ENCODE measurements at regions not wholly inside any gene's neighbourhood (a gene's known extent, or its start where the extent isn't known, plus 50 kb on each side); places are given as distances from the start of the nearest gene placed in this dataset.

GRCh38 chr5:147176422-147176821 lies 58.4 kb upstream of the STK32A start:
- Histone ChIP-seq H3F3A (ENCODE audit: low read depth) (no peaks in the 10 kb centered on the region), H3K27ac (no peak overlapping the region), H4K20me1 (ENCODE audit: low read depth) (no peaks in the 10 kb centered on the region), H3K4me3 (no peak overlapping the region), H3K9ac (no peak overlapping the region), H3K36me3 (no peaks in the 10 kb centered on the region), H3K4me1 (peaks cover 7% of the 10 kb centered on the region), H3K4me2 (no peak overlapping the region), H3K9me3 (ENCODE audit: low read depth) (no peaks in the 10 kb centered on the region), H3K27me3 (no peaks in the 10 kb centered on the region), H3K79me2 (ENCODE audit: low read depth) (no peaks in the 10 kb centered on the region), H2AFZ (replicated peaks) (no peak overlapping the region)
- Mint-ChIP-seq H3K4me1 (peaks cover 25% of the 10 kb centered on the region), H3K27me3 (ENCODE audit: insufficient read depth, low read depth) (no peaks in the 10 kb centered on the region), H3K27ac (no peak overlapping the region), H3K4me3 (no peak overlapping the region), H3K36me3 (no peaks in the 10 kb centered on the region), H3K9me3 (no peaks in the 10 kb centered on the region)
- DNase-seq (ENCODE audit: low spot score) = no peak
- TF ChIP-seq, protein P1, sequence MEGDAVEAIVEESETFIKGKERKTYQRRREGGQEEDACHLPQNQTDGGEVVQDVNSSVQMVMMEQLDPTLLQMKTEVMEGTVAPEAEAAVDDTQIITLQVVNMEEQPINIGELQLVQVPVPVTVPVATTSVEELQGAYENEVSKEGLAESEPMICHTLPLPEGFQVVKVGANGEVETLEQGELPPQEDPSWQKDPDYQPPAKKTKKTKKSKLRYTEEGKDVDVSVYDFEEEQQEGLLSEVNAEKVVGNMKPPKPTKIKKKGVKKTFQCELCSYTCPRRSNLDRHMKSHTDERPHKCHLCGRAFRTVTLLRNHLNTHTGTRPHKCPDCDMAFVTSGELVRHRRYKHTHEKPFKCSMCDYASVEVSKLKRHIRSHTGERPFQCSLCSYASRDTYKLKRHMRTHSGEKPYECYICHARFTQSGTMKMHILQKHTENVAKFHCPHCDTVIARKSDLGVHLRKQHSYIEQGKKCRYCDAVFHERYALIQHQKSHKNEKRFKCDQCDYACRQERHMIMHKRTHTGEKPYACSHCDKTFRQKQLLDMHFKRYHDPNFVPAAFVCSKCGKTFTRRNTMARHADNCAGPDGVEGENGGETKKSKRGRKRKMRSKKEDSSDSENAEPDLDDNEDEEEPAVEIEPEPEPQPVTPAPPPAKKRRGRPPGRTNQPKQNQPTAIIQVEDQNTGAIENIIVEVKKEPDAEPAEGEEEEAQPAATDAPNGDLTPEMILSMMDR (IDR thresholded peaks at IDR 0.05) = no peak
- TF ChIP-seq EZH2phosphoT487 (IDR thresholded peaks at IDR 0.05) = no peak
- no peak for TF ChIP-seq EZH2 (IDR thresholded peaks at IDR 0.05)

DNA sequence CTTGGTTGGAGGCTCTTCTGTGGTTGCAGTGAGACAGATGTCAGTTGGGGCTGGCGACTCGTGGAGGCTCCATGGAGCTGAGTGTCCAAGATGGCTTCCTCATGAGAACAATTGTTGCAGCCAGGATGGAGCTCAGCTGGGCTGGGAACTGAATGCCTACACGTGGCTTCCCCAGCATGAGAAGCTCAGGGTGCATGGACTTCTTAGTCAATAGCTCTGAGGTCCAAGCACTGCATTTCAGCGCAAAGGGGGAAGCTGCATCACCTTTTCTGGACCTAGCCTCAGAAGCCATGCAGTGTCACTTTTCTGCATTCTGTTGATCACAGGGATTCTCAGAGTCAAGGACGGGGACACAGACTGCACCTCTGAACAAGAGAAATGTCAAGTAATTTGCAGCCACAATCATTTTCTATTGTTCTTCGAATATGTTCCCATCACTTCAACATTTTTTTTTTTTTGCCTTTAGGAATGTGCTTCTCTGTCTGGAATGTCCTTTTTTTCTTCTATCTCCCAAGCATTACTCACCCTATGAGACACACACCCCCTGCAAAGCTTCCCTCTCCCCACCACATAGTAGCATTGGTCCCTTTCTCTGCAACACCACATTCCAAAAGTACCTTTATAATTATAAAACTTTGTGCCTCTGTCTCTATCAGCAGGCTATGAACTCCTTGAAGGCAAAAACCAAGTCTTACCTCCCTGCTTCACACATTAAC lies 57.5 kb upstream of the STK32A start:
- Mint-ChIP-seq H3K4me1 (peaks cover 25% of the 10 kb centered on the region), H3K4me3 (no peak overlapping the region), H3K27ac (peak overlapping the region; percentile 28), H3K27me3 (ENCODE audit: insufficient read depth, low read depth) (no peaks in the 10 kb centered on the region), H3K36me3 (no peaks in the 10 kb centered on the region), H3K9me3 (no peaks in the 10 kb centered on the region)
- DNase-seq (ENCODE audit: low spot score) = no peak
- H3K36me3 ChIP-seq = no peaks in the 10 kb centered on the region
- no peak overlapping the region for H3K4me3 ChIP-seq
- no peaks in the 10 kb centered on the region for H4K20me1 ChIP-seq (ENCODE audit: low read depth)
- no peaks in the 10 kb centered on the region for H3F3A ChIP-seq (ENCODE audit: low read depth)
- no peaks in the 10 kb centered on the region for H3K9me3 ChIP-seq (ENCODE audit: low read depth)
- no peak overlapping the region for H3K27ac ChIP-seq
- TF ChIP-seq, protein P1 (IDR thresholded peaks at IDR 0.05) = no peak
- TF ChIP-seq EZH2 (IDR thresholded peaks at IDR 0.05) (no peak), EZH2phosphoT487 (IDR thresholded peaks at IDR 0.05) (no peak)
- no peak overlapping the region for H2AFZ ChIP-seq (replicated peaks)
- no peaks in the 10 kb centered on the region for H3K27me3 ChIP-seq
- no peak overlapping the region for H3K9ac ChIP-seq
- H3K79me2 ChIP-seq (ENCODE audit: low read depth) = no peaks in the 10 kb centered on the region
- peaks cover 7% of the 10 kb centered on the region for H3K4me1 ChIP-seq
- no peak overlapping the region for H3K4me2 ChIP-seq

GRCh38 chr5:147179562-147180147 lies 55.2 kb upstream of the STK32A start:
- Histone ChIP-seq H3K27me3 (no peaks in the 10 kb centered on the region), H3K79me2 (ENCODE audit: low read depth) (no peaks in the 10 kb centered on the region), H4K20me1 (ENCODE audit: low read depth) (no peaks in the 10 kb centered on the region), H3K4me3 (no peak overlapping the region), H3K9ac (no peak overlapping the region), H3K27ac (no peak overlapping the region), H3K4me2 (no peak overlapping the region), H3K4me1 (peaks cover 7% of the 10 kb centered on the region), H3F3A (ENCODE audit: low read depth) (no peaks in the 10 kb centered on the region), H3K36me3 (no peaks in the 10 kb centered on the region), H2AFZ (replicated peaks) (peak overlapping the region; percentile 44), H3K9me3 (ENCODE audit: low read depth) (no peaks in the 10 kb centered on the region)
- TF ChIP-seq EZH2phosphoT487 (IDR thresholded peaks at IDR 0.05) (no peak), EZH2 (IDR thresholded peaks at IDR 0.05) (no peak)
- TF ChIP-seq, protein P1 (IDR thresholded peaks at IDR 0.05) = no peak
- Mint-ChIP-seq H3K9me3 (no peaks in the 10 kb centered on the region), H3K4me3 (no peak overlapping the region), H3K27me3 (ENCODE audit: insufficient read depth, low read depth) (no peaks in the 10 kb centered on the region), H3K36me3 (no peaks in the 10 kb centered on the region), H3K27ac (no peak overlapping the region), H3K4me1 (peaks cover 18% of the 10 kb centered on the region)
- DNase-seq (ENCODE audit: low spot score) = no peak
